GM12891 (cell line): ENCODE measurements at regions not wholly inside any gene's neighbourhood (a gene's known extent, or its start where the extent isn't known, plus 50 kb on each side); places are given as distances from the start of the nearest gene placed in this dataset.
"Not testable (repeated sequence)": the region's sequence is repeated elsewhere in the genome, so short reads cannot be mapped to it uniquely, and the experiment has no call there.

Experiments used
- DNase-seq: peaks from one replicate; pipeline ENCODE4 v3.0.0; 2011; ENCODE audit warnings: low spot score; ENCODE audit not compliant: insufficient read length
- FAIRE-seq: peaks from 2 replicates; lab custom pipeline; 2011; peaks lifted over from hg19 to GRCh38; lab: Jason Lieb, UNC
- PAX5 ChIP-seq: IDR thresholded peaks from 2 replicates; pipeline ENCODE4 v1.6.1; 2011; ENCODE audit warnings: low read length, moderate library complexity, mild to moderate bottlenecking; ENCODE audit not compliant: insufficient read depth, severe bottlenecking
- POLR2A ChIP-seq: IDR thresholded peaks from 2 replicates; pipeline ENCODE4 v1.6.1; 2011; ENCODE audit warnings: low read depth, low read length, control low read depth
- POLR2AphosphoS5 ChIP-seq: IDR thresholded peaks from 2 replicates; pipeline ENCODE4 v1.6.1; 2011; ENCODE audit warnings: low read depth, low read length, control low read depth
- POU2F2 ChIP-seq: IDR thresholded peaks from 2 replicates; pipeline ENCODE4 v1.6.1; 2011; ENCODE audit warnings: low read depth, mild to moderate bottlenecking, control low read depth, low read length, moderate library complexity
- SPI1 ChIP-seq: IDR thresholded peaks from 2 replicates; pipeline ENCODE4 v1.6.1; 2011; ENCODE audit warnings: low read depth, low read length, control low read depth
- TAF1 ChIP-seq: IDR thresholded peaks from 2 replicates; pipeline ENCODE4 v1.6.1; 2011; ENCODE audit warnings: low read depth, low read length, control low read depth

GRCh38 chr17:30584810-30585209, 107.6 kb downstream of the GOSR1 start:
- TF ChIP-seq SPI1: no peak
- TF ChIP-seq POLR2A: no peak
- no peak for TF ChIP-seq POU2F2
- no peak for TF ChIP-seq TAF1
- TF ChIP-seq PAX5: no peak
- no peak for TF ChIP-seq POLR2AphosphoS5
- no peak for FAIRE-seq
- DNase-seq: no peak

GRCh38 chr17:30580916-30581315, 103.7 kb downstream of the GOSR1 start:
- no peak for TF ChIP-seq POLR2AphosphoS5
- TF ChIP-seq POLR2A: no peak
- TF ChIP-seq SPI1: no peak
- TF ChIP-seq PAX5: no peak
- TF ChIP-seq TAF1: no peak
- TF ChIP-seq POU2F2: no peak
- FAIRE-seq (no peak), DNase-seq (no peak)

GRCh38 chr17:30579610-30580315, 102.6 kb downstream of the GOSR1 start:
- FAIRE-seq (no peak), DNase-seq (no peak)
- TF ChIP-seq POLR2AphosphoS5 (no peak), POU2F2 (no peak), SPI1 (no peak), TAF1 (no peak)

- DNase-seq, FAIRE-seq: not testable (repeated sequence)
Observed at GRCh38 chr17:30578015-30578717, 101.0 kb downstream of the GOSR1 start.
